ENCODE measurements at regions not wholly inside any gene's neighbourhood (a gene's known extent, or its start where the extent isn't known, plus 50 kb on each side); places are given as distances from the start of the nearest gene placed in this dataset.

GRCh38 chr14:106872611-106873446, 1346.4 kb downstream of the TMEM121 start:
- DNase-seq (ENCODE audit: low spot score), result peak; percentile 71
- ATAC-seq, result peak; percentile 91

DNA sequence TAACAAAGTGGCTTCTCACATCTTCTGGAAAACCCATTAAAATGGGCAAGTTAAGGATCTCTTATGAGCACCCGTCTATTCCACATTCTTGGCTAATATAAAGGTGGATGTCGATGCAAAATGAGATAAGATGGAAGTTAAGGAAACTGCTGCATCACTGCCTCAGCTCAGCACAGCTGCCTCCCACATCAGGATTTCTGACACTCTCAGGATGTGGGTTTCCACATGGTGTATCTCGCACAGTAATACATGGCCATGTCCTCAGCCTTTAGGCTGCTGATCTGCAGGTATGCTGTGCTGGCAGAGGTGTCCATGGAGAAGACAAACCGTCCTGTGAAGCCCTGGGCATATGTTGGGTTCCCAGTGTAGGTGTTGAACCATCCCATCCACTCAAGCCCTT, 1348.0 kb downstream of the TMEM121 start:
- DNase-seq (ENCODE audit: low spot score), result no peak
- ATAC-seq, result no peak

DNA sequence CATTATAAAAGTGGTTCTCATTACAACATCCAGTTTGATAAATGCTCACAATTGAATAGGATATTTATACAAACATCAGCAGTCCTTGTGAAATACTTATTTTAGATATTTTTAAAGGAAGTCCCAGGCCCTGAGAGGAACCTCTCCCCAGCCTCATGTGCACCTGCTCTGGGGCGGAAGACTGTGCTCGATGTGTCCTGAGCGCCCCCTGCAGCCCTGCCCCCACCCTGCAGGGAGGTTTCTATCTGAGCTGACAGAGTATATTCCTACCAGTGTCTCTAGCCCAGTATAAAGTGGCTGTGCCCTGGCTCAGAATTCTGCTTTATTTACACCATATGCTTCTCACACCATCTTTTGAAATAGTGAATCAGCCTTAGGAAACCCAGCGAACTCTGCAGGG, 1349.1 kb downstream of the TMEM121 start:
- no peak for DNase-seq (ENCODE audit: low spot score)
- ATAC-seq, result peak; percentile 34

GRCh38 chr14:106876711-106877110, 1350.3 kb downstream of the TMEM121 start:
- DNase-seq (ENCODE audit: low spot score) (no peak), ATAC-seq (no peak)

DNA sequence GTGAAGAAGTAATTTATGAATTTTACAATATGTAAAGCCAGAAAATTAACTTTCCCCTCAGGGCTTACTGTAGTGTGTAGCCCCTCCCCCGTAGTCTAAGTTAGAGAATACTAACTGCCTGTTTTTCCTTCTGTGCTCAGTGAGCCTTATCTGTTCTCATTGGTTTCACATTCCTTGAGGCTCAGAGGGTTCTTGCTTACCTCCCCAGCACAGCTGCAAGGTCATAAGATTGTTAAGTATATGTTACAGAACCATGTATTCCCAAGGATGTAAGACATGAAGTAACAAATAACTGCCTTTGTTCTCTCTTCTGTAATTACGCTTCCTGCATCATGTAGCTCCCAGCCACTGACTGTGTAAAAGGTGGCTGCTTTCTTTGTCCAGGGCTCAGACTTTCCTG, 1351.1 kb downstream of the TMEM121 start:
- no peak for ATAC-seq
- DNase-seq (ENCODE audit: low spot score), result no peak

DNA sequence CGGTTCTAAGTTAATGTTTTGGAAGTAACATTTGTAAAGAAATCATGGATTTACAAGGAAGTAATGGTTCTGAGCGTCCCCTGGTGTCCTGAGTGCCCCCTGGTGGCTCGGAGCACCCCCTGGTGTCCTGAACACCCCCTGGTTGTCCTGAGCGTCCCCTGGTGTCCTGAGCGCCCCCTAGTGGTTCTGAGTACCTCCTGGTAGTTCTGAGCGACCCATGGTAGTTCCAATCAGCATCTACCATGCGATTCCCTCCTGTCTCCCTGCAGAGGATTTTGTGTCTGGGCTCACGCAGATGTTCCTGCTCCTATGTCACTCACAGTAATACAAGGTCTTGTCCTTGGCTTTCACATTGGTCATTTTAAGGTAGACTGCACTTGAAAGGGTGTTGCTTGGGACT, 1352.9 kb downstream of the TMEM121 start:
- DNase-seq (ENCODE audit: low spot score), result no peak
- peak; percentile 88 for ATAC-seq

DNA sequence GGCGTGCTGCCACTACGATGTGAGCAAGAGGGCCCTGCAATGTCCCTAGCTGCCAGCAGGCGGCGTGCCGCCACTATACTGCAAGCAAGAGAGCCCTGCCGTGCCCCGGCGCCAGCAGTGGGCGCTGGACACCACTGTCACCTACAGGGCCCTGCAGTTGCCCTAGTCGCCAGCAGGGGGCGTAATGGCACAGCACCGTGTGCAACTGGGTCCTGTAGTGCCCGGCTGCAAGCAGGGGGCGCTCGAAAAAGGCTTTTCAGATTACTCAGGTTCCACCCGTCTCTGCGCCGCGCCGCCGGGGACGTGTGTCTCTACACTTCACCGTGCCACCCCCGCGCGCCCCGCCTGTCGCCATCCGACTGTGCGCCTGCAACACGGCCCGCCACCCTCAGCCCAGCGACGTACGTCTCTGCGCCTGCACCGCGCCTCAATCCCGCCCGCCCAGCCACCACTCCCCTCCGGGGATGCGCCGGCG, 1356.9 kb downstream of the TMEM121 start:
- ATAC-seq (peak; percentile 24), DNase-seq (ENCODE audit: low spot score) (no peak)

All from left lobe of liver (tissue), 2 donors.